NB4 (cell line): ENCODE measurements at regions not wholly inside any gene's neighbourhood (a gene's known extent, or its start where the extent isn't known, plus 50 kb on each side); places are given as distances from the start of the nearest gene placed in this dataset.
A peak's percentile ranks its signal among the peaks of the same experiment; 100 is the strongest.

Experiments used
- DNase-seq: peaks from one replicate; pipeline ENCODE4 v3.0.0; 2010; ENCODE audit warnings: low read depth
- H3K4me3 ChIP-seq: one replicate; pipeline ENCODE4 v1.5.1; 2011; ENCODE audit warnings: mild to moderate bottlenecking, low read depth, low read length, moderate library complexity
- CTCF ChIP-seq: IDR thresholded peaks from one replicate; pipeline ENCODE4 v1.5.1; 2012; ENCODE audit warnings: low read depth, low read length
- MAX ChIP-seq: IDR thresholded peaks from 2 replicates; pipeline ENCODE4 v1.6.1; 2011; ENCODE audit warnings: low read depth, low read length
- MYC ChIP-seq: IDR thresholded peaks from 2 replicates; pipeline ENCODE4 v1.6.1; 2011; ENCODE audit warnings: low read depth, low read length
- POLR2A ChIP-seq: IDR thresholded peaks from 2 replicates; pipeline ENCODE4 v1.6.1; 2011; ENCODE audit warnings: mild to moderate bottlenecking; ENCODE audit not compliant: insufficient read length; ENCODE audit errors: extremely low read depth

GRCh38 chr12:107586256-107586970, 99.2 kb upstream of the PWP1 start:
- TF ChIP-seq MAX (no peak), POLR2A (no peak), MYC (no peak), CTCF (no peak)
- no peak for DNase-seq
- no peak overlapping the region for H3K4me3 ChIP-seq

GRCh38 chr12:107590413-107590812, 95.2 kb upstream of the PWP1 start:
- TF ChIP-seq MAX (no peak), POLR2A (no peak), MYC (no peak), CTCF (no peak)
- DNase-seq, result no peak
- no peak overlapping the region for H3K4me3 ChIP-seq

- no peak overlapping the region for H3K4me3 ChIP-seq
- no peak for TF ChIP-seq POLR2A
- no peak for DNase-seq
Observed at GRCh38 chr12:107590814-107591375, 94.7 kb upstream of the PWP1 start.

- peak; percentile 64 for DNase-seq
- TF ChIP-seq POLR2A (no peak), MAX (no peak), CTCF (no peak), MYC (no peak)
- H3K4me3 ChIP-seq, result no peak overlapping the region
Observed at GRCh38 chr12:107593713-107594381, 91.8 kb upstream of the PWP1 start.

- no peak for DNase-seq
- H3K4me3 ChIP-seq, result no peak overlapping the region
- no peak for TF ChIP-seq MYC
- no peak for TF ChIP-seq MAX
- TF ChIP-seq CTCF, result no peak
- no peak for TF ChIP-seq POLR2A
Observed at GRCh38 chr12:107594995-107595394, 90.6 kb upstream of the PWP1 start.

- H3K4me3 ChIP-seq, result no peak overlapping the region
- no peak for TF ChIP-seq POLR2A
- TF ChIP-seq MAX, result no peak
- no peak for TF ChIP-seq CTCF
- no peak for TF ChIP-seq MYC
- peak; percentile 73 for DNase-seq
Observed at GRCh38 chr12:107597695-107598410, 87.7 kb upstream of the PWP1 start.
